ENCODE measurements at regions not wholly inside any gene's neighbourhood (a gene's known extent, or its start where the extent isn't known, plus 50 kb on each side); places are given as distances from the start of the nearest gene placed in this dataset.

DNA sequence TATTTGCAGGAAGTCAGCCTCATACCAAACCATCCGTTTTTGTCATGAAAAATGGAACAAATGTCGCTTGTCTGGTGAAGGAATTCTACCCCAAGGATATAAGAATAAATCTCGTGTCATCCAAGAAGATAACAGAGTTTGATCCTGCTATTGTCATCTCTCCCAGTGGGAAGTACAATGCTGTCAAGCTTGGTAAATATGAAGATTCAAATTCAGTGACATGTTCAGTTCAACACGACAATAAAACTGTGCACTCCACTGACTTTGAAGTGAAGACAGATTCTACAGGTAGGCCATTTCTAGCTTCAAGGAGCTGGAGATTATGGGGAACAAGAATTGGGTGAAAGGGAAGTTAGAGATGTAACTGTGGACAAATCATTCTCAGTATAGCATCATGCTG is 126.1 kb downstream of the DAD1 start:
- Histone ChIP-seq H3K4me3 (no peak overlapping the region), H3K27ac (no peak overlapping the region), H3K4me2 (no peak overlapping the region), H3K9ac (no peak overlapping the region), H3K4me1 (no peaks in the 10 kb centered on the region), H3K27me3 (no peaks in the 10 kb centered on the region), H3K9me3 (no peaks in the 10 kb centered on the region), H4K20me1 (no peaks in the 10 kb centered on the region), H3K36me3 (no peaks in the 10 kb centered on the region)
- TF ChIP-seq Cebpa-rat (IDR thresholded peaks at IDR 0.05) = no peak

DNA sequence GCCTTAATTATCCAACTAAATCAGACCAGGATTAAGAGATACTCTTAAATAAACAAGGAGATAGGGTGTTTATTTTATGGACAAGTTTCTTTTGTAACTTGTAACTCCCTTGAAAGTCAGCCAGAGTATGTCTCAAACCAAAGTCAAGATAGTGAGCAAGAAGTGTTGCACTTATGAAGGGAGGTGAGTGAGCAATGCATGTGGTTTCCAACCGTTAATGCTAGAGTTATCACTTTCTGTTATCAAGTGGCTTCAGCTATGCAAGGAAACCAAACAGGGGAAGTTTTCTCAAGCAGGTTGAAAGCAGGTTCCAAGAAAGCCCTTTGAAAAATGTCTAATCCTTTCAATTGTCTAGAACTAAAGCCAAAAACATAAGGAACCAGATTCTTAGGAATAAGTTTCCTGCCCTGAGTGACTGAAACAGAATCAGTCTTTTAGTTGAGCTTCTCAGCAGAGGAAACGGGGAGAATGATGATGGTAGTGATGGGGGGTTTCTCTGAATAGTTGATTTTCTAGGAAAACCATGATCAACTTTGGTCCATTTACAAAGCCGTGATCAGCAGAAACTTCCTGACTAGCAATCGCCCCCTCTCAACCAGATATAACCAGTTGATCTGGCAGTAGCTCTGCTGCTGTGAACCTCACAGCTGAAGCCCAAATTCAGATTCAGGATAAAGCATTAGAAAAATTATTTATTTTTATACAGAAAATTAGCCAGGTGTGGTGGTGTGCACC is 128.4 kb downstream of the DAD1 start:
- TF ChIP-seq Cebpa-rat (IDR thresholded peaks at IDR 0.05) = no peak
- Histone ChIP-seq H3K4me1 (no peaks in the 10 kb centered on the region), H3K27ac (no peak overlapping the region)

DNA sequence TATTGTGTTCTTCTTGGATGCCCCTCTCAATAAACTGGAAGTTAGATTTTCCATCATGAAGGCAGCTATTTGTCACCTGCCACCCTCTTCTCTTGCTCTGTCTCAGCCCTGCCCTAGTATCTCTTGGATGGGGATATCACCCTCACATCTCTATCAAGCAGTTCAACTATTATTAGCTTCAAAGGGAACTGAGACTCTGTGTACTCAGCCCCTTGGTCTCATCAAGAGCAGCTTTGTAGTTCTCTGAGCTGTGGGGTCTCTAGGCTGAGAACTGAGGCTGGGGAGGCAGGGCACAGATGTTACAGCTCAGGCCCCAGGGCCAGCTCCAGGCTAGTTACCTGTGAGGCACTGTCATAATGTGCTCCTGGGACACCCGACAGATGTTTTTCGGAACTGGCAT is 130.3 kb downstream of the DAD1 start:
- Histone ChIP-seq H3K36me3 (no peaks in the 10 kb centered on the region), H3K27ac (no peak overlapping the region), H3K4me3 (no peak overlapping the region), H3K9ac (no peak overlapping the region), H3K4me2 (no peak overlapping the region), H4K20me1 (no peaks in the 10 kb centered on the region), H3K27me3 (no peaks in the 10 kb centered on the region), H3K4me1 (no peaks in the 10 kb centered on the region), H3K9me3 (no peaks in the 10 kb centered on the region)
- TF ChIP-seq Cebpa-rat (IDR thresholded peaks at IDR 0.05) = no peak

More for the DNA sequence above, 128.4 kb downstream of the DAD1 start:
- no peaks in the 10 kb centered on the region for H3K27me3 ChIP-seq
- no peak overlapping the region for H3K4me2 ChIP-seq
- no peak overlapping the region for H3K4me3 ChIP-seq
- H3K9me3 ChIP-seq = no peaks in the 10 kb centered on the region
- H4K20me1 ChIP-seq = no peaks in the 10 kb centered on the region
- no peaks in the 10 kb centered on the region for H3K36me3 ChIP-seq
- H3K9ac ChIP-seq = no peak overlapping the region

DNA sequence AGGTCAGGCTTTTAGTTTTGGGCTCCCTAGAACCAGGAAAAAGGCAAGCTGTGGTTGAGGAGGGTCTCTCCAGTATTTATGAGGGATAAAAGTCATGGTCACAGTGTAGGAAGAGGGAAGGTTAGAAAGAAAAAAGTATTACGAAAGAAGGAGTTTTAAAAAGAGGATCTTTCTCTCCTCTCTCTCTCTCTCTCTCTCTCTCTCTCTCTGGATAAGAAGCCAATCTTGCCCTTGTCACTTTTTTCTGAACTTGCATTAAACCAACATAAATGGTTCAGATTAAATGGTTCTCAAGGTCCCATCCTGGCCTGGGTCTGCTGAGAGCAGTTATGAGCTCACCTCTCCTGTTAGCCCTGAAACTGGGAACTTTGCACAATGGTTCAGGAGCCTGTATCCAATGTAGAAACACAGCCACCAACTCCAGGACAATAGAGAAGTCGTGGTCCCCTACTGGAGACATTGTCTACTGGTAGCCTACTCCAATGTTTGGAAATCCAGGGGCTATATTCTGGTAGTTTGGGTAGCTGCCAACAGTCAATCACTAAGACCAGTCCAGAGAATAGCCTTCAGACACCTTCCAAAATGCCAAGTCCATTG is 131.9 kb downstream of the DAD1 start:
- no peak overlapping the region for H3K4me3 ChIP-seq
- no peak for TF ChIP-seq Cebpa-rat (IDR thresholded peaks at IDR 0.05)
- no peak overlapping the region for H3K4me2 ChIP-seq
- H3K27ac ChIP-seq = no peak overlapping the region
- H4K20me1 ChIP-seq = no peaks in the 10 kb centered on the region
- H3K9ac ChIP-seq = no peak overlapping the region
- no peaks in the 10 kb centered on the region for H3K27me3 ChIP-seq
- no peaks in the 10 kb centered on the region for H3K36me3 ChIP-seq
- no peaks in the 10 kb centered on the region for H3K9me3 ChIP-seq
- no peaks in the 10 kb centered on the region for H3K4me1 ChIP-seq

DNA sequence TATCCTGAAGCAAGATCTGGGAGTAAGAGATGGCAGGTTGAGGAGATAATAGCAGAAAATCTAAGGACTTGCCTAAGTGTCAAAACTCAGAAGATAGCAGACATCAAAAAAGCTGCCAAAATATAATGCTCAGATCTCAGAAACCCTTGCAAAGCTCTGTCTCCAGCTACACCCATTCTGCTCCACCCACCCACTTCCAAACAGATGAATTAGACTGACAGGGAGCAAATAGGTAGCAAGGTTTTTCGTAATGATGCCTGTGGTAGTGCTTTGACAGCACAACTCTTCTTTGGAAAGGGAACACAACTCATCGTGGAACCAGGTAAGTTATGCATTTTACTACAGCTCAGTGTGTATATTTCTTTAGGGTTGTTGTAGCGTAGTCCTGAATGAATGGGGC is 132.6 kb downstream of the DAD1 start:
- H3K4me3 ChIP-seq = no peak overlapping the region
- no peaks in the 10 kb centered on the region for H3K4me1 ChIP-seq
- no peaks in the 10 kb centered on the region for H3K27me3 ChIP-seq
- no peaks in the 10 kb centered on the region for H3K9me3 ChIP-seq
- no peak for TF ChIP-seq Cebpa-rat (IDR thresholded peaks at IDR 0.05)
- no peak overlapping the region for H3K27ac ChIP-seq
- H3K9ac ChIP-seq = no peak overlapping the region
- no peak overlapping the region for H3K4me2 ChIP-seq
- no peaks in the 10 kb centered on the region for H3K36me3 ChIP-seq
- no peaks in the 10 kb centered on the region for H4K20me1 ChIP-seq

DNA sequence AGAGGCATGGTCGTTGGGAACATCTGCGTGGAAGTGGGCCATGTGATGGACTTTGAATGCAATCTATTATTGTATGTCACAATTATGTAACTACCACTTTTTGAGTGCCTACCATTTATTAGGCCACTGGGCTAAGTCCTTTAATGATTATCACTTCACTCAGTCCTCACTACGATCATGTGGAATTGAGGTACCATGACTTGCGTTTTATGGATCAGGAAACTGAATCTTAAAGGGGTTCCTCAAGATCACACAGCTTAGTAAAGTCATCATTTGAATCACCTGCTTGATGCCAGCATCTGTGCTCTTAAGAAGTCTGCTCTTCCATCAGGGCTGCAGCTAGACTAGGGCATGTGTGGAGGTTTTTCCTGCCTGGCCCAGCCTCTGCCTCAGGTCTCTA is 136.7 kb downstream of the DAD1 start:
- Histone ChIP-seq H3K4me2 (no peak overlapping the region), H3K36me3 (no peaks in the 10 kb centered on the region)

DNA sequence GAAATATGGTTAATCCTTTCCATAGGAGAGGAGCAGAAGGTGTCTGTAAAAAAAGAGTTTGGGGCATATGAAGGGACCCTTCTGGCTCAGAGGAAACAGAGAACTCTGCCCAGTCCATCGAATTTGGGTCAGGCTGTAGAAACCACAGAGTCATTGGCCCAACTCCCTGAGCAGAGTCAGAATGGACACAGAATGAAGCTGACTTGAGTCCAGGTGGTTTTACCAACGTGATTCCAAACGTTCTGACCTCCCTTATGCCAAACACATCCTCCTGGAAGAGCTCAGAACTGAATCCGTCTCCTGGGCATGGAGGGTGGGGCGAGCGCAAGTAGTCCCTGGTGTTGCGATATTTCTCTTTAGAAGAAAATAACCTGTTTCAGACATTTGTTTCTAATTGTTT is 138.8 kb downstream of the DAD1 start:
- no peaks in the 10 kb centered on the region for H3K27me3 ChIP-seq
- no peak overlapping the region for H3K4me3 ChIP-seq
- H3K9me3 ChIP-seq = no peaks in the 10 kb centered on the region
- TF ChIP-seq Cebpa-rat (IDR thresholded peaks at IDR 0.05) = no peak
- H3K9ac ChIP-seq = no peak overlapping the region
- H3K4me1 ChIP-seq = no peaks in the 10 kb centered on the region
- no peak overlapping the region for H3K27ac ChIP-seq
- no peak overlapping the region for H3K4me2 ChIP-seq
- H3K36me3 ChIP-seq = no peaks in the 10 kb centered on the region
- H4K20me1 ChIP-seq = no peaks in the 10 kb centered on the region

More for the DNA sequence above, 136.7 kb downstream of the DAD1 start:
- no peak overlapping the region for H3K27ac ChIP-seq
- H3K4me3 ChIP-seq = no peak overlapping the region
- no peaks in the 10 kb centered on the region for H4K20me1 ChIP-seq
- no peaks in the 10 kb centered on the region for H3K4me1 ChIP-seq
- no peak overlapping the region for H3K9ac ChIP-seq
- no peaks in the 10 kb centered on the region for H3K9me3 ChIP-seq
- no peaks in the 10 kb centered on the region for H3K27me3 ChIP-seq
- TF ChIP-seq Cebpa-rat (IDR thresholded peaks at IDR 0.05) = no peak

DNA sequence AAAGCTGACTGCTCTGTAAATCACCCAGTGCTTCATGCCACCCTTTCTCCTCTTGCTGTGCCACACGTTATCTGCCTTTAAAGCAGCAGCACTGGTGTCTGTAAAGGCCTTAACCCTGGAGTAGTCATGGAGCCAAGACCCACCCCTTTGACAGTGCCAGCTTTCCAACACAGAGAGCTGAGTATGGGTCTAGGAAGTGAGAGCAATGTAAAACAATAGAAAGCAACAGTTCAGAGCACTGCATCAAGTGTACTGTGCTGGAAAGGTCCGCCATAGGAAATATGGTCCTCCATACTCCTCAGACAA is 139.5 kb downstream of the DAD1 start:
- Histone ChIP-seq H3K4me3 (no peak overlapping the region), H3K27ac (no peak overlapping the region), H3K27me3 (no peaks in the 10 kb centered on the region), H3K36me3 (no peaks in the 10 kb centered on the region), H3K9ac (no peak overlapping the region), H3K4me2 (no peak overlapping the region), H4K20me1 (no peaks in the 10 kb centered on the region), H3K9me3 (no peaks in the 10 kb centered on the region), H3K4me1 (no peaks in the 10 kb centered on the region)
- TF ChIP-seq Cebpa-rat (IDR thresholded peaks at IDR 0.05) = no peak

DNA sequence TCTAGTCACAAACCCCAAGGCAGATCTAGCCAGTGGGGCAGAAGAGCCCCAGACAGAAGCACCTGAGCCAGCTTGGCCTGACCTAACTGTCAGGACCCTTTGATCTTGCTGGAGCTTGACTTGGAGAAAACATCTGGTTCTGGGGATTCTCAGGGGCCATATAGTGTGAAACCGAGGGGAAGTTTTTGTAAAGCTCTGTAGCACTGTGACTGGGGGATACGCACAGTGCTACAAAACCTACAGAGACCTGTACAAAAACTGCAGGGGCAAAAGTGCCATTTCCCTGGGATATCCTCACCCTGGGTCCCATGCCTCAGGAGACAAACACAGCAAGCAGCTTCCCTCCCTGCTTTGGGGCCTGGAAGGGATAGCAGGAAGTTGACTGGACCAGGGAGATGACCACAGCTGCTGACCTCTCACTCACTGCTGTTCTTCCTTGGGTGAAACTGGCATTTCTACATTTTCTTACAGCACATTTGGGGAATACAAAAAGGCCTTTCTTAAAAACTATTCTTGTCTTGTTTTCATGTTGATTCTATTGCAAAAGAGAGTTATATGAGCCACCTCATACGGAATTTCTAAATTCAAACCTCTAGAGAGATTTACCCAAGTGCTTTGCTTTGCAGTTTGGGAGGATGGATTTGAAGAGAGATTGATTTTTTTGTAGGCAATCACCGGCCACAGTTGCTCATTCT is 140.0 kb downstream of the DAD1 start:
- no peaks in the 10 kb centered on the region for H3K9me3 ChIP-seq
- no peaks in the 10 kb centered on the region for H3K4me1 ChIP-seq
- no peak overlapping the region for H3K4me3 ChIP-seq
- no peak for TF ChIP-seq Cebpa-rat (IDR thresholded peaks at IDR 0.05)
- no peak overlapping the region for H3K9ac ChIP-seq
- H3K36me3 ChIP-seq = no peaks in the 10 kb centered on the region
- H3K27me3 ChIP-seq = no peaks in the 10 kb centered on the region
- H4K20me1 ChIP-seq = no peaks in the 10 kb centered on the region
- H3K27ac ChIP-seq = no peak overlapping the region
- no peak overlapping the region for H3K4me2 ChIP-seq

All from BLaER1 (cell line).